Neural progenitor cell (in vitro differentiated cells): ENCODE measurements at regions not wholly inside any gene's neighbourhood (a gene's known extent, or its start where the extent isn't known, plus 50 kb on each side); places are given as distances from the start of the nearest gene placed in this dataset.

Experiments used
- CTCF ChIP-seq: fragments of 200-600 bp; sonication (generic); IDR thresholded peaks from 2 replicates; pipeline ENCODE4 v1.5.1; 2017; ENCODE audit warnings: antibody characterized with exemption, mild to moderate bottlenecking
- EZH2 ChIP-seq: fragments of 200-600 bp; sonication (generic); IDR thresholded peaks from 2 replicates; pipeline ENCODE4 v1.6.1; 2017; ENCODE audit warnings: antibody characterized with exemption, mild to moderate bottlenecking, moderate library complexity

- TF ChIP-seq CTCF (no peak), EZH2 (no peak)
These were observed 335.3 kb upstream of the KLF6 start for GRCh38 chr10:4120096-4120853.
